SK-N-MC (cell line): ENCODE measurements at regions not wholly inside any gene's neighbourhood (a gene's known extent, or its start where the extent isn't known, plus 50 kb on each side); places are given as distances from the start of the nearest gene placed in this dataset.

Source experiments
- DNase-seq: peaks from one replicate; pipeline ENCODE4 v3.0.0-alpha.2; 2011; ENCODE audit warnings: low read depth, low spot score
- H3K27ac ChIP-seq: fragments of 200-600 bp; sonication (generic); 2 replicates; pipeline ENCODE4 v1.5.1; 2016; ENCODE audit warnings: mixed run types
- H3K36me3 ChIP-seq: fragments of 200-600 bp; sonication (generic); 2 replicates; pipeline ENCODE4 v1.6.1; 2017; ENCODE audit warnings: antibody characterized with exemption, low read length, mixed read lengths; ENCODE audit not compliant: insufficient read depth
- H3K4me3 ChIP-seq: fragments of 200-600 bp; sonication (generic); 2 replicates; pipeline ENCODE4 v1.5.1; 2016
- H3K9ac ChIP-seq: fragments of 200-600 bp; sonication (generic); 2 replicates; pipeline ENCODE4 v1.8.0; 2017; ENCODE audit warnings: mixed run types, mixed read lengths; ENCODE audit not compliant: insufficient read length
- H3K9me3 ChIP-seq: fragments of 200-600 bp; sonication (generic); 2 replicates; pipeline ENCODE4 v1.6.1; 2017; ENCODE audit warnings: low read depth, mild to moderate bottlenecking, antibody characterized with exemption, low read length, moderate library complexity, mixed read lengths
- EZH2 ChIP-seq: fragments of 200-600 bp; sonication (generic); IDR thresholded peaks from one replicate; pipeline ENCODE4 v1.6.1; 2017; ENCODE audit warnings: antibody characterized with exemption
- FOXP2 ChIP-seq: optimal IDR thresholded peaks from 2 replicates; pipeline ENCODE3; 2011; ENCODE audit warnings: mild to moderate bottlenecking, moderate library complexity; ENCODE audit not compliant: insufficient read depth; ENCODE audit errors: extremely low read length, control extremely low read depth
- POLR2AphosphoS5 ChIP-seq: IDR thresholded peaks from 2 replicates; pipeline ENCODE4 v1.6.1; 2012; ENCODE audit warnings: mild to moderate bottlenecking, low read depth, low read length, borderline replicate concordance

- Histone ChIP-seq H3K9me3 (no peaks in the 10 kb centered on the region), H3K36me3 (no peaks in the 10 kb centered on the region)
- TF ChIP-seq POLR2AphosphoS5 (no peak), FOXP2 (no peak), EZH2 (no peak)
These were observed 338.5 kb upstream of the UMPS start for GRCh38 chr3:124391774-124392173.

GRCh38 chr3:124393340-124393739 lies 336.9 kb upstream of the UMPS start:
- TF ChIP-seq FOXP2 (peak; percentile 97), POLR2AphosphoS5 (no peak; the same call in 1 of the 2 replicates)
- H3K27ac ChIP-seq = peak overlapping the region; percentile 11; the same call in 1 of the 2 replicates
- H3K9ac ChIP-seq = no peak overlapping the region
- no peaks in the 10 kb centered on the region for H3K9me3 ChIP-seq
- no peak overlapping the region for H3K4me3 ChIP-seq
- DNase-seq = peak; percentile 32
- H3K36me3 ChIP-seq = no peaks in the 10 kb centered on the region

More at GRCh38 chr3:124391774-124392173, 338.5 kb upstream of the UMPS start:
- Histone ChIP-seq H3K4me3 (no peak overlapping the region), H3K27ac (no peak overlapping the region), H3K9ac (no peak overlapping the region)
- DNase-seq = no peak

- H3K9ac ChIP-seq = no peak overlapping the region
- no peak for DNase-seq
- H3K9me3 ChIP-seq = no peaks in the 10 kb centered on the region
- no peak overlapping the region for H3K4me3 ChIP-seq
- TF ChIP-seq FOXP2 = no peak
- no peak for TF ChIP-seq EZH2
- no peak for TF ChIP-seq POLR2AphosphoS5
- H3K36me3 ChIP-seq = no peaks in the 10 kb centered on the region
- no peak overlapping the region for H3K27ac ChIP-seq
These were observed 335.1 kb upstream of the UMPS start for GRCh38 chr3:124395162-124395561.

GRCh38 chr3:124395584-124396338 lies 334.5 kb upstream of the UMPS start:
- no peak overlapping the region for H3K27ac ChIP-seq
- no peaks in the 10 kb centered on the region for H3K36me3 ChIP-seq
- no peaks in the 10 kb centered on the region for H3K9me3 ChIP-seq
- H3K9ac ChIP-seq = no peak overlapping the region
- DNase-seq = no peak
- H3K4me3 ChIP-seq = no peak overlapping the region
- TF ChIP-seq EZH2 = no peak
- no peak for TF ChIP-seq POLR2AphosphoS5
- TF ChIP-seq FOXP2 = no peak

GRCh38 chr3:124396339-124396950 lies 333.8 kb upstream of the UMPS start:
- no peak overlapping the region for H3K4me3 ChIP-seq

GRCh38 chr3:124397088-124397487 lies 333.2 kb upstream of the UMPS start:
- no peak for TF ChIP-seq EZH2
- no peak for TF ChIP-seq POLR2AphosphoS5
- TF ChIP-seq FOXP2 = no peak
- Histone ChIP-seq H3K4me3 (no peak overlapping the region), H3K9ac (no peak overlapping the region), H3K9me3 (no peaks in the 10 kb centered on the region), H3K27ac (no peak overlapping the region), H3K36me3 (no peaks in the 10 kb centered on the region)
- no peak for DNase-seq

More at GRCh38 chr3:124396339-124396950, 333.8 kb upstream of the UMPS start:
- Histone ChIP-seq H3K9me3 (no peaks in the 10 kb centered on the region), H3K9ac (no peak overlapping the region), H3K36me3 (no peaks in the 10 kb centered on the region), H3K27ac (no peak overlapping the region)
- TF ChIP-seq FOXP2 (no peak), POLR2AphosphoS5 (no peak), EZH2 (no peak)
- DNase-seq = no peak

GRCh38 chr3:124398594-124398993 lies 331.7 kb upstream of the UMPS start:
- TF ChIP-seq POLR2AphosphoS5 (no peak), EZH2 (no peak), FOXP2 (no peak)
- Histone ChIP-seq H3K4me3 (no peak overlapping the region), H3K9me3 (no peaks in the 10 kb centered on the region), H3K36me3 (no peaks in the 10 kb centered on the region), H3K27ac (no peak overlapping the region), H3K9ac (no peak overlapping the region)
- DNase-seq = no peak

GRCh38 chr3:124401843-124402242 lies 328.4 kb upstream of the UMPS start:
- no peak overlapping the region for H3K4me3 ChIP-seq
- no peak for DNase-seq
- H3K27ac ChIP-seq = no peak overlapping the region
- H3K36me3 ChIP-seq = no peaks in the 10 kb centered on the region
- H3K9ac ChIP-seq = no peak overlapping the region
- H3K9me3 ChIP-seq = no peaks in the 10 kb centered on the region
- TF ChIP-seq EZH2 (no peak), POLR2AphosphoS5 (no peak)
